Left hindlimb (tissue), 1 donor: ENCODE measurements at regions not wholly inside any gene's neighbourhood (a gene's known extent, or its start where the extent isn't known, plus 50 kb on each side); places are given as distances from the start of the nearest gene placed in this dataset.

Experiments used
- DNase-seq: peaks from one replicate; pipeline ENCODE4 v3.0.0-alpha.2; 2018

DNA sequence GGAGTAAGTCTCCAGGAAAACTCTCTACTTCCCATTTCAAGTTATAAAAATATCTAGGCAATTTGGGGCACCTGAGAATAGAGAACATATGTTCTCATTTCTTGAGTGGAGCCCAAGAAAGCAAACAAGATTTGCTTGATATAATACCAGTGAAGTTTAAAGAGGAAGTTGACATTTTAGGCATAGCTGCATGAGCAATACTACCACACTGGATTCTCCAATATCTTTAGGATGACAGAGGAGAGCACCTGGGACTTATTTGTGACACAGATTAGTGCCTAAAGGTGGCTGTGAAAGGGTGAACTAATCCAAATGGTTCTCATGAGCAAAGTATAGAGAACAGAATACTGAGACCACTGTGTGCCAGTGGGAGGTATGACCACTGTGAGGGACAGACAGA is 423.5 kb upstream of the RIOK2 start:
- DNase-seq: no peak

DNA sequence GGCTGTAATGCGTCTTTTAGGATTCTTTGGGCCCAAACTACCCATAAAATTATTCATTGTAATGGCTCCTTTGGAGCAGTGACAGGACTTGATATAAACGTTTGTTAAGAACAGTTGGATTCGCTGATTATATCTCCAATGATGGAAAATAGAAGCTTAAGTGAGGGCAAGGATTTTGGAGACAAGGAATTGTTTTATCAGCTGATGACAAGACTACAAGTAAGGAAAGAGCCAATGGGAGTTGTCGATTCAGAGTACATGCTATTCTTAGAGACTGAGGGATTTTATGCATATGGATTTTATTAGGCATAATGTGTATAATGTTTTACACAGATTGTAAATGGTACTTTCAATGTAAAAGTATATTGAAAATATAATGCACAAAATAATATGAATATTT is 425.5 kb upstream of the RIOK2 start:
- no peak for DNase-seq

DNA sequence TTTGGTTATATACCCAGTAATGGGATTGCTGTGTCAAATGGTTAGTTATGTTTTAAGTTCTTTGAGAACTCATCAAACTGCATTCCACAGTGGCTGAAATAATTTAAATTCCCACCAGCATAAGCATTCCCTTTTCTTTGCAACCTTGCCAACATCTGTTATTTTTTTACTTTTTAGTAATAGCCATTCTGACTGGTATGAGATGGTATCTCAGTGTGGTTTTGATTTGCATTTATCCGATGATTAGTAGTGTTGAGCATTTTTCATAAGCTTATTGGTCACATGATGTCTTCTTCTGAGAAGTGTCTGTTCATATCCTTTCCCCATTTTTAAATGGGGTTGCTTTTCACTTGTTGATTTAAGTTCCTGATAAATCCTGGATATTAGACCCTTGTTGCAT is 435.7 kb upstream of the RIOK2 start:
- no peak for DNase-seq

DNA sequence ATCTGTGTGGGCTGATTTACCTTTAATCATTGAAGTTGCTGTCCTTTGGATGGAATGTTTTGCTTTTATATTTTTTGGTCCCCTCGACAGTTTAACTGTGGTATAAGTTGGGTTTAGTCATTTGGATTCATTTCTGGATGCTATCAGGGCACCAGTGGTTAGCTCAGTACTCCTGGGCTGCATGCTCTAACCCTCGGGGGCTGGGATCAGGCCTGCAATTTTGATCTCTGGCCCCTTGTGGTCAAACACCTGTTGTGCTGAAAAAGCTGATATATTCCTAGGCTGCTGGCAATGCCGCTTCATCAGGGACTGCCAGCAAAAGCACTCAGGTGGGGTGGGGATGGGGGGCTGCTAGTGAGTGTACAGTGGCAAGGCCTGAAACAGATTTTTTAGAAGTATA is 440.4 kb upstream of the RIOK2 start:
- no peak for DNase-seq

DNA sequence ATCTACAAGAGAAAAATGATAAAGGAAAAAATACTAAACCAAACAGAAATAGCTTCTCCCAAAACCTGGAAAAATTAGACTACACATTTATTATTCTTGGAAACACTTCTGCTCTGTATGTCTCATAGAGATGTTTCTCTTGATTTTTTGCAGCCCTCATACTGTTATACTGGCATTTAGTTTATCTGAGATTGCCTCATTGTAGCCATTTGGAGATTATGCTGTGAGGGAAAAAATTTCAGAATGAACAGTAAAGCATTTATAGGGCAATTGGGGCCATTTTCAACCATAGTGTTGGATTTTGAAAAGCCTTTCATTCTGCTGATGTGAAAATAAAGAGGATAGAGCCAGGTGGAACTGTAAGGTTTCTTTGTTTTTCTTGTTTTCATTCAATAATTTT is 441.8 kb upstream of the RIOK2 start:
- DNase-seq: no peak

DNA sequence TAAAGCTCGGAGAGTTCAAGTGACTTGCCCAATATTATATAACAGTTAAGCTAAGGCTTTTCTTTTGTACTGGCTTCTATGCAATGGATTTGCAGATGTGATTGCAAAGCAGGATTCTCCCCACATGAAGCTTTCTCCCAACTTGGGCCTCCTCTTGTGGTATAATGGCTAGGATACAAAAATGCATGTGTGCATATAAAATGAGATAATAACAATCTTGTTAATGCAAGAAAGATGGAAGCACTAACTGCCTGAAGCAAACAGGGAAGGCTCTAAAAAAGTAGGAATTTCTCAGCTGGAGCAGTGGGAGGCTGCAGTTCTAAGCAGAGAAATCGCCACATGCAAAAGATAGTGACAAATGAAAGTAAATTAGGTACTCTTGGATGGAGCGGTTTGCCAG is 444.2 kb upstream of the RIOK2 start:
- DNase-seq: no peak

DNA sequence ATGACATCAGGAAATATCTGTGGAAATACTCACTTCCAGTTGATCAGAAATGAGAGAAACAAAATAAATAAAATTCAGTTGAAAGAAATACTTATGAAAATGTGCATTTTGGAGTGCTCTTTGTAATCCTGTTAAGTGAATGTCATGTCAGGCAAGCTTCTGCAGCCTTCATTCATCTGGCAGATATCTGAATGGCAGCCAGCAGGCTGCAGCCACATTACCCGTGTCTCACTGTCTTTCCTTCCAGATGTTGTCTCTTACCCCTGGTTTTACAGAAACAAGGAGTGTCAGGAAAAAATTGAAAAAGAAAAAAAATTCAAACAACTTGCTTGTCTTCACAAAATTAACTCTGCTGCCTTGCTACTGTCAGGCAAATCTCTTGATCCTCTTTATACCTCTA is 445.0 kb upstream of the RIOK2 start:
- DNase-seq: no peak

DNA sequence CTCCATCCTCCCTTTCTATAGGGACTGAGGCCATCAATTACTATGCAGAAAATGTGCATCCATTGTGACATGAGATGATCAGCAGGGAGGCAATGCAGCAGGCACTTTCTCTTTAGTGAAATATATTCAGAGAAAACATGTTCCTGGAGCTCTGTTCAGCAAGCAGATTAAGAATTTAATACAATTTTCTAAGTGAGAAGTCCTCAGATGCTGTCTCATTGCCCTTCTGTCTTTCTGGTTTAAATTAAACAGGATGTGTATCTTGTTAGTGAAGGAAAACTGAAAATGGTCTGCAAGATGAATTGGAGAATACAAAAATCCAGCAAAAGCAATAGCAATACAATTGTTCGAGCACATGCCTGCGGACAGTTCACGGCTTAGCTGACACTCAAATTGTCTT is 445.8 kb upstream of the RIOK2 start:
- no peak for DNase-seq

DNA sequence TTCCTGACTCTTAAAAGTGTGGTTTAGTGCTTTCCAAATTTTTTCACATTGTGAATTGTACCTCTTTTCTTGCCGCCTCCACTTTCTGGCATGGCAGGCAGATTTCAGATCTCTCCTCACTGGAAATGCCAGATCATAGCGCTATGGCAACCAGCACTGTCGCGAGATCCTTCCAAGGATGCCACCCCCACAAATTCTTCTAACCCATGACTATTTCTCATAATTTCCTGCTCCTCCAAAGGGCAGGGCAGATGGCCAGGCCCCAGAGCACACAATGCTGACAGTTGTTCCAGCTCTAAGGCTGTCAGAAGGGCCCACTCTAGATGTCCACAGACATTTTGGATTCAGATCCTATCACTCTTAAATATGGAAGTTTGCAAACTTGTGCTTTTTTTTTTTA is 446.2 kb upstream of the RIOK2 start:
- DNase-seq: peak; percentile 54

DNA sequence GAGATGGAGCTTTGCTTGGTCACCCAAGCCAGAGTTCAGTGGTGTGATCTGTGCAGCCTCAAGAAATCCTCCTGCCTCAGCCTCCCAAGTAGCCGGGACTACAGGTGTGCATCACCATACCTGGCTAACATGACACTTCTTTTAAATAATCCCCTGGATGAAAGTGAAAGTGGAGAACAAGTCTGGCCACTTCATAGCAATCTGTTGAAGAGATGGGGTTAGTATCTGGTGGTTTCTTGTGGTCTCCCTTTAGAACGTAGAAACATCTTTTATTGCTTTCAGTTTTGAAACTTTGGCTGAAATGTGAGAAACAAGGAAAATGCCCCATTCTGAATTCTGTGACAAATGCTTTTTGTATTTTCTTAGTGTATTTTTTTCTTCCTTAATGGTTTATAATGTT is 452.5 kb upstream of the RIOK2 start:
- DNase-seq: no peak

DNA sequence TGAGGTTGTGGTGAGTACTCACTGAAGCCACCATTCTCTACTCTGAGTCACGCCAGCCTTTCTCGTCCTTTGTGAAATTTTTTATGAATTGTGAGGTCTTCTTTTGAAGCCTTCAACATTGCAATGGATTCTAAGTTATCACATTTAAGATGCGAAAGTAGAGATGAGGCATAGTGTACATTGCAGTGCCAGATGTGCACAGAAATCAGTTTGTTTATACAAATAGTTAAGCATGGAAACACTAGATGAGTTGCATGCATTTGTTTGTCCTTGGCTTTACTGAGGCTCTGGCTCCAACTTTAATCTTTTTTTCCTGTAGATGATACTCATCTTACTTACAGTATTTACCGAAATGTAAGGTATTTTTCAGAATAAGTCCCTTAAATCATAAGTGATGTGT is 453.7 kb upstream of the RIOK2 start:
- DNase-seq: no peak

DNA sequence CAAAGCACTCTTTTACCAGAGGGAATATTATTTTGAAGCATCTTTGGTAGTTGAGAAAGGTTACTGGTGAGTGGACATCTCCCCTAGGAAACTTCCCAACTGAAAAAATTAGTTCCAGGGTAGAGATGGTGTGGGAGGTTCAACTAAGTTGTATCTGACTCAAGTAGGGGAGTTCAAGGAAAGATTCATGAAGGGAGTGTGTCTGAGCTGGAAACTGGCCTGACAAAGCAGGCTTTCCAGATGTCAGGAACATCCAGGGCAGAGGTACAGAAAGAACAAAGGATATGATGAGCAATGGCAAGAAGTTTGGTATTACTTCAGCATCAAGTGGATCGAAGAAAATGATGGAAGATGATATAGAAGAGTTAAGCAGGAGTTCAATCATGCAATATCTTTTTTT is 458.0 kb upstream of the RIOK2 start:
- no peak for DNase-seq

DNA sequence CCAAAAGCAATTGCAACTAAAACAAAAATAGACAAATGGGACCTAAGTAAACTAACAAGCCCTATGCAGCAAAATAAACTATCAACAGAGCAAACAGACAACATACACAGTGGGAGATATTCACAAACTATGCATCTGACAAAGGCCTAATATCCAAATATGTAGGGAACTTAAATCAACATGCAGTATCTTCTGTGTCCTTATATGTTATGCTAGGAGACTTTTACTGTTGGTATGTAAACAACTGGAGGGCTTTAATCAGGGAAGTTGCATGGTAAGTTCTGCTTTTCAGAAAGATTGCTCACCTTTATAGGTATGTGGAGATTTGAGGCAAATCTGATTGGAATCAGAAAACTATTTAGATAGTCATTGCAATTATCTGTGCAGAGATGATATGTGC is 461.2 kb upstream of the RIOK2 start:
- DNase-seq: no peak

DNA sequence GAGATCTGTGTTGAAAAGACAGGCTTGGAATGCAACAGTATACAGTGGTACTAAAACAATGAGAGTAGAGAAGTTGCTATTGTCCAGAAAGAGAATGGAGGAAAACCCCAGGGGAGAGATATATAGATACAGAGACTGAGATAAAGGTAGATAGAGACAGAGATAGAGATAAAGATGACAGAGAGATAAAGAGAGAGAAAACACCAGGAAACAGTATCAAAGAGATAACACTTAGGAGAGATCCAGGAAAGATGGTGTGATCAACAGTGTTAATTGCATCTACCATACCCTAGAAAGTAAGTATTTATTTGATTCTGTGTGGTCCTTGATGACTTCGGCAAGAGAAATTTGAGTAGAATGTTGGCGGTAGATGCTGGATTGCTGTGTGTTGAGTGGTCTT is 461.8 kb upstream of the RIOK2 start:
- DNase-seq: no peak

DNA sequence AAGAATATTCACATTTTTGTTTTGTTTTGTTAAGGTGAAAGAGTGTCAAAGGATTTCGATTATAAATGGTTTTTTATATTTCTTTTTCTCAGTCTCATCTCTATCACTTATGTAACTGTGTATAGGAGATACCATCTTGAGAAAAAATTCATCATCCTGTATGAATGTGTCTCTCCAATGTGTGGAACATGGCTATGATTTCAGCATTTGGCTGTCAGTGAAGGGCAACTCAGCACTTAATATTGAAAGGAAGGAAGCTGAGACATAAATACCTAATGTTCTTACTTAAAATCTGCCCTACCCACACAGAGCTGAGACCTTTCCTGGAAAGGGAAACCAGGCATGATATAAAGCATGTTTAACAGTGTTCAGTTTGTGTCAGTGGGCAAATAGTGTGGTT is 474.2 kb upstream of the RIOK2 start:
- no peak for DNase-seq

DNA sequence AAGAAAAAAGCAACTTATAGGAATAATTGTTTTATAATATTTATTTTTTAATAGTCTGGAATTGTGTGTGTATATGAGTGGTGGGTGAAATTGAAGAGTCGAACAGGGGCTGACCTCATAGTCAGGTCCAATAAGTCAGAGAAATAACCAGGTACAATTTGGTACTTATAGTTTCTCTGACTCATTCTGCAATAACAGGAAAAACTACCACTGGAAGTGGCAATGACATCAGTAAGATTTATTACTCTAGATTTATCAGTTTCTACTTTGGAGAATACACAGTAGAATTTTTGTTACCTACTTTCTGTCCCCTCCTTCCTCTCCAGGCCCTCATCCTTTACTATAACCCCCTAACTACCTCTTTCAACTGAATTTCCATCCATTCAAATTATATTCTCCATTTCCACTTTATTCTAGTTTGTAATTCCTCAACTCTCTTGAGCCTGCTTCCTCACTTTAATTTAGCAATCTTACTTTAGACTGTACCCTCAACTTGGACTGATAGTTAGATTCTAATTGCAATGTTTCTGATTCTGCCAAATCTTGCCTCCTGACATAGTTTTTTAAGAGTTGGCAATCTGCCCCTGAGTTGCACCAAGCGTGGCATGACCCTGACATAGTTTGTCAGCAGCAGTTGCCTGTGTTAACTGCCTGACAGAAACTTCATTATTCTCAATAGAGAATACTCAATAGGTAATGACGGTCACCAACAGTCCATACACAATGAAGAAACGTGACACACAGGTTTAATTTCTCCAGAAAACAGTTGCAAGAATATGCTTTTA is 475.3 kb upstream of the RIOK2 start:
- DNase-seq: no peak

DNA sequence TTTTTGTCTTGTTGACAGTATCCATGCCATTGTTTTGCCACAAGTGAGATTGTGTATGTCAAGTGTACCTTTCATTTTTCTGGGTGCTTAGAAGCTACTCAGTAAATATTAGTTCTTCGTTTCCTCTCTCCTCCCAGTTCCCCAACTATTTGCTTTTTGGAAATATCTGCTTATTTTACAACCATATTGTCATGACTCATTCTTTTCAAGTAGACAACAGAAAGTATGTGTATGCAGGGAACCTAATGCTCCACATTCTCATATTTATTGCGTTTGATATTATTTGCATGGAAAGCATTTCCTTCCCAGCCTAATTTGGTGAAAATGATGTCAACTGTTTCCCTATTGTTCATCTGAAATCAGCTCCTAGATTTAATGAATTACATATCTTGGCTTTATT is 483.7 kb upstream of the RIOK2 start:
- DNase-seq: no peak

DNA sequence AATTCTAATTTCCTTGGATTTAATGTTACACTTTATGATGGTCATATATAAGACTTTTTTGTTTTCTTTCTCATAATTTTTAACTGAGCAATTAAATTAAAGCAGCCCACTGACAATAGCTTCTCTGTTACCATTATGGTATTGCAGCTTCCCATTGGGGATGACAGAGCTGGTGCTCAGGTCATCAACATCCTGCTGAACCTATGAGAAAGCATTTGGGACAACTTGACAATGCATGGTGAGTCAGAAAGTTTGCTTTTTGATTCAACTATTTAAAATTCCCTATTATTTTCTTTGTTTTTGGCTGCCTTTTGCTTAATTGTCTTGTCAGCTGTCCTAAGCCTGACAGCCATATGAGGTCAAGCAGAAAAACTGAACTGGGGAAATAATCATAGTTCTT is 487.4 kb upstream of the RIOK2 start:
- no peak for DNase-seq

DNA sequence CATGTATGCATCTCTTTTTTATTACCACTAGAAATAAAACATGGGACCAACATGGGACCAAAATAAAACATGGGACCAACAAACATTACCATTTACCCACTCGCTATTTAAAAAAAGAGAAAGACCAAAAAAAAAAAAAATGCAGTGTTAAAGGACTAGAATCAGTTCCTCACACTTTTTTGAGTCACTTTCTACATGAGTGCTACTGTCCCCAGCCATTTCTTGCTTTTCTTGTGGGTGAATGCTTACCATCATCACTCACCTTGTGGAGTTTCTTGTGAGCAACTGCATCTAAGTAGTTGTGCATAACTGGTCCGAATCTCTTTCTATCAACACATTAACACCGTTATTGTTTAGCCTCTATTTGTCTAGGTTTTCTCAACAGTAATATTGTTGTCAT is 493.6 kb upstream of the RIOK2 start:
- DNase-seq: no peak

DNA sequence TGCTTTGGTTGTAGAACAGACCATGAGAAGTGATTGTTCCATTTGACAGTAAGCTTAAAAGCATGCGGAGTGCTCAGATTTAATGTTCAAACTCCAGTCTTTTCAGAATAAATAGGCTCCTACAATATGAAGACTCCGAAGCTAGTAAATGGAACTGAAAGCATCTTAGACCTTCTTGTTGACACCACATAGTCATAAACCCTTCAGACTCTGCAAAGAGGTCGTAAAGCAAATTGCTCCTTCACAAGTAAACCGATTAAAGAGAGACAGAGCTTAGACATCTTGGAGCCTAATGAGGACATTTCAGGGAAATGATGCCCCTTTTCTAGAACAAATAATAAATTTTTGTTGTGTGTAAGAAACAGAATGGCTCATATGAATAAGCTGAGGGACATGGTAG is 511.0 kb upstream of the RIOK2 start:
- DNase-seq: no peak

DNA sequence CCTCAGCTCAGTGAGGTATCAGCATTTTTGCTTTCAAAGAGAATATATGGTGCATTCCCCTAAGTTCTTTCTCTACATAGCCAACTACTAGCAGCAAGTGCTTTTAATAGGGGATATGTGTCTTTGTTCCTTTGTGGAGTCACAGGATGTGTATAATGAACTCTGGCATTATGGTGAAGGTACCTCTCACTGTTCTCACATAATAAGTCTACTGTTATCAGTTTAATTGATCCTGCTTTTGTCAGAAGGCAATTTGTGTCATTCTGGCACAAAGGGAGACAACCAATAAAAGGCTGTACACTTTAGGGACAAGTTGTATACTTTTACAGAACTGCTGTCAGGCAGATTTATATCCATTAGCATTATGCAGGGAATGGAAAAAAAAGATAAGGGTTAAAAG is 531.4 kb upstream of the RIOK2 start:
- no peak for DNase-seq

DNA sequence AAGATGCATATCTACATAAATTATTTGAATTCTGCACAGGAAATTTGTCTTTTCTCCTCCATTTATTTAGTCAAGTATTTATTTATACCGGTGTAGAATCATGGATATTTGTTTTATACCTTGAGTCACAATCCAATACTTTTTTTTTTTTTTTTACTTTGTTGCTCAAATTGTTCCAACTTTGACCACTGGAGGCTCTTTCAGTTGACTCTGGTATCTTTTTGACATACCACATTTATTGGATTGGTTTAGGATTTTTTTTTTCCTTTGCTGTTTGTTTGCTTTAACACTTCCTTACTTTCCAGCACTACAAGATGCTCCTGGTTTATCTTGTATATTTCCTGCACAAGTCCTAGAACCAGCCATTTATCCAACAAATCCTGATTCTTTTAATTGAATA is 543.1 kb upstream of the RIOK2 start:
- no peak for DNase-seq

DNA sequence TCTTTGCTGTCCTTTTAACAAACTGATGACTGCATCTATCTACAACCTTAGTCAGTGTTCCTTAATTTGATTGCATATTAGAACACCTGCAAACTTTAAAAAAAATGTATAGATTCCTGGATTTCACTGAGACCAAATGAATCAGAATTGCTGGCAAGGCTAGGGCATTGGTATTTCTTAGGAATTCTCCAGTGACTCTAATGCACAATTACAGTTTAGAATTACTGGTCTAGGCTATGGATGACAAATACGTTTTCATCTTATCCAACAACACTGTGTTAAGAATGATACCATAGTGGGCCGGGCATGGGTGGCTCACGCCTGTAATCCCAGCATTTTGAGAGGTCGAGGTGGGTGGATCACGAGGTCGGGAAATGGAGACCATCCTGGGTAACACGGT is 545.9 kb upstream of the RIOK2 start:
- no peak for DNase-seq

DNA sequence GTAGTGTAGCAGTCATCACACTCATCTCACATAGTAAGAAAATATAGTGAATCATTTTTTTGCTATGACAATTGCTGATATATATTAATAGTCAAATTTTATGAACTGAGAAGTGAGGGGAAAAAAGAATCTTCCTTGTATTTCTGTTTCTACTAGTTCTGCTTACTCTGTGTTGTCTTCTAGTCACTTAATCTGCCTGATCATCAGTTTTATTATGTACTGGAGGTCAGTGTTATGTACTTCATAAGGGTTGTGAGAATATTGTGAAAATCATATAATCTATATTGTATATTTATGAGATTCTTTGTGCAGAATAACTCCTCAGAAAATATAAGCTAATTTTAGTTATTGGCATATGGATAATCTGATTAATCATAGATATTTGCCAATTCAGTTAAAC is 546.9 kb upstream of the RIOK2 start:
- no peak for DNase-seq

DNA sequence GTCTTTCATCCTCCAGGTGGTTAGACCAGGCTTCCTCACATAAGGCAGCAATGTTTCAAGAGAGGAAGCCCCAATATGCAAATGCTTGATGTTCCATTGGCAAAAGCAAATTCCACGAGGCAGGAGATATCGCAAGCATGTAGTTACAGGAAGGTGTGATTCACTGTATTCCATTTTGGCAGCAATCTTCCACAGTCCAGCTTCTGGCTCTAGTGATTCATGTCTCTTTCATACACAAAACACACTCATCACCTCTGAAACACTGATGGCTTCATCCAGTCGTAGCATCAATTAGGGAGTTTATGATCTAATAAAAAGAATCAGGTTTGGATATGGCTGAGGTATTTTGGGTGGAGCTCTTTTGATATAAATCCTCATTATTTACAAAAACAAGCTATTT is 552.2 kb upstream of the RIOK2 start:
- no peak for DNase-seq

DNA sequence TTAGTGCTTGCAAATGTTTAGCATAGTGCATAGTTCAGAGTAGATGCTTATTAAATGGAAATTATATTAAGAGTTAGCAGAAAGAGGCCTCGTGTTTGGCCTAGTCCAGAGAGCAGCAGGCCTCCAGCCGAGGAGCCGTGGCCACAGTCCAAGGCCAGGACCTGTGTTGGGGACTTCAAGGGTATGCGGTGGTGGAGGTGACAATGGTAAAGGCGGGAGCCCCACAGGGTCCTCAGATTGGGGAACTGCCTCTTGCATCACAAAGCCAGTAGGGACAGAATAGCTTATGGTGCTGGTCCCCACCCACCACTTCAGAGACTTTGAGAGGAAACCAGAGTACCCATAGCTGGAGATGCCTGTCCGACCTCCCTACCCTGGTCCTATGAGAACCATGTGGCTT is 554.6 kb upstream of the RIOK2 start:
- no peak for DNase-seq
